Type B pancreatic cell (in vitro differentiated cells): ENCODE measurements at regions not wholly inside any gene's neighbourhood (a gene's known extent, or its start where the extent isn't known, plus 50 kb on each side); places are given as distances from the start of the nearest gene placed in this dataset.
"Not testable (repeated sequence)": the region's sequence is repeated elsewhere in the genome, so short reads cannot be mapped to it uniquely, and the experiment has no call there.

ENCODE experiments used
- DNase-seq: peaks from one replicate; pipeline ENCODE4 v3.0.0; 2021; ENCODE audit warnings: mixed read lengths; ENCODE audit not compliant: unreplicated experiment; ENCODE audit errors: extremely low spot score
- H3K27ac Mint-ChIP-seq: 2 replicates; pipeline ENCODE4 v1.8.0; 2021; ENCODE audit warnings: mild to moderate bottlenecking, mixed read lengths
- H3K27me3 Mint-ChIP-seq: 2 replicates; pipeline ENCODE4 v1.8.0; 2021; ENCODE audit warnings: mixed read lengths
- H3K36me3 Mint-ChIP-seq: 2 replicates; pipeline ENCODE4 v1.8.0; 2021; ENCODE audit warnings: mixed read lengths
- H3K4me1 Mint-ChIP-seq: one replicate; pipeline ENCODE4 v1.8.0; 2021; ENCODE audit warnings: mixed read lengths; ENCODE audit not compliant: unreplicated experiment
- H3K4me3 Mint-ChIP-seq: 2 replicates; pipeline ENCODE4 v1.8.0; 2021; ENCODE audit warnings: mild to moderate bottlenecking, mixed read lengths
- H3K9me3 Mint-ChIP-seq: 2 replicates; pipeline ENCODE4 v1.8.0; 2021; ENCODE audit warnings: mixed read lengths

- not testable (repeated sequence) for H3K4me3 Mint-ChIP-seq, H3K9me3 Mint-ChIP-seq, H3K36me3 Mint-ChIP-seq, DNase-seq, H3K27ac Mint-ChIP-seq, H3K4me1 Mint-ChIP-seq, H3K27me3 Mint-ChIP-seq
Measured at GRCh38 chr16:16638714-16639113, 259.8 kb downstream of the NPIPA7 start.

- DNase-seq, H3K27ac Mint-ChIP-seq, H3K9me3 Mint-ChIP-seq, H3K4me1 Mint-ChIP-seq, H3K27me3 Mint-ChIP-seq, H3K4me3 Mint-ChIP-seq, H3K36me3 Mint-ChIP-seq: not testable (repeated sequence)
Measured at GRCh38 chr16:16643828-16644227, 264.9 kb downstream of the NPIPA7 start.

- H3K27me3 Mint-ChIP-seq, H3K4me3 Mint-ChIP-seq, H3K4me1 Mint-ChIP-seq, H3K27ac Mint-ChIP-seq, H3K9me3 Mint-ChIP-seq, DNase-seq, H3K36me3 Mint-ChIP-seq: not testable (repeated sequence)
Measured at GRCh38 chr16:16648002-16648401, 269.1 kb downstream of the NPIPA7 start.

GRCh38 chr16:16672180-16672812, 293.4 kb downstream of the NPIPA7 start:
- not testable (repeated sequence) for H3K4me3 Mint-ChIP-seq, H3K27ac Mint-ChIP-seq, H3K4me1 Mint-ChIP-seq, DNase-seq, H3K9me3 Mint-ChIP-seq, H3K27me3 Mint-ChIP-seq, H3K36me3 Mint-ChIP-seq

GRCh38 chr16:16674820-16675219, 295.9 kb downstream of the NPIPA7 start:
- DNase-seq, H3K27ac Mint-ChIP-seq, H3K36me3 Mint-ChIP-seq, H3K9me3 Mint-ChIP-seq, H3K27me3 Mint-ChIP-seq, H3K4me3 Mint-ChIP-seq, H3K4me1 Mint-ChIP-seq: not testable (repeated sequence)

- not testable (repeated sequence) for H3K4me3 Mint-ChIP-seq, H3K9me3 Mint-ChIP-seq, H3K36me3 Mint-ChIP-seq, H3K4me1 Mint-ChIP-seq, H3K27me3 Mint-ChIP-seq, H3K27ac Mint-ChIP-seq, DNase-seq
Measured at GRCh38 chr16:16721849-16722248, 342.9 kb downstream of the NPIPA7 start.

GRCh38 chr16:16722666-16723065, 343.7 kb downstream of the NPIPA7 start:
- DNase-seq, H3K4me1 Mint-ChIP-seq, H3K27me3 Mint-ChIP-seq, H3K9me3 Mint-ChIP-seq, H3K4me3 Mint-ChIP-seq, H3K27ac Mint-ChIP-seq, H3K36me3 Mint-ChIP-seq: not testable (repeated sequence)

GRCh38 chr16:16723819-16724519, 345.0 kb downstream of the NPIPA7 start:
- H3K27me3 Mint-ChIP-seq, H3K4me1 Mint-ChIP-seq, H3K27ac Mint-ChIP-seq, H3K4me3 Mint-ChIP-seq, H3K9me3 Mint-ChIP-seq, DNase-seq, H3K36me3 Mint-ChIP-seq: not testable (repeated sequence)

- H3K27ac Mint-ChIP-seq, DNase-seq, H3K36me3 Mint-ChIP-seq, H3K4me1 Mint-ChIP-seq, H3K4me3 Mint-ChIP-seq, H3K9me3 Mint-ChIP-seq, H3K27me3 Mint-ChIP-seq: not testable (repeated sequence)
Measured at GRCh38 chr16:16727048-16727447, 348.1 kb downstream of the NPIPA7 start.

- not testable (repeated sequence) for DNase-seq, H3K27ac Mint-ChIP-seq
Measured at GRCh38 chr16:16742573-16742972, 363.6 kb downstream of the NPIPA7 start.

GRCh38 chr16:16754992-16755667, 376.2 kb downstream of the NPIPA7 start:
- not testable (repeated sequence) for H3K27me3 Mint-ChIP-seq, H3K4me3 Mint-ChIP-seq, H3K9me3 Mint-ChIP-seq, H3K36me3 Mint-ChIP-seq, DNase-seq, H3K4me1 Mint-ChIP-seq, H3K27ac Mint-ChIP-seq

More at GRCh38 chr16:16742573-16742972, 363.6 kb downstream of the NPIPA7 start:
- H3K36me3 Mint-ChIP-seq, H3K4me1 Mint-ChIP-seq, H3K9me3 Mint-ChIP-seq, H3K27me3 Mint-ChIP-seq, H3K4me3 Mint-ChIP-seq: not testable (repeated sequence)
